SK-N-MC (cell line): ENCODE measurements at regions not wholly inside any gene's neighbourhood (a gene's known extent, or its start where the extent isn't known, plus 50 kb on each side); places are given as distances from the start of the nearest gene placed in this dataset.

Source experiments
- EZH2 ChIP-seq: fragments of 200-600 bp; sonication (generic); IDR thresholded peaks from one replicate; pipeline ENCODE4 v1.6.1; 2017; ENCODE audit warnings: antibody characterized with exemption
- FOXP2 ChIP-seq: optimal IDR thresholded peaks from 2 replicates; pipeline ENCODE3; 2011; ENCODE audit warnings: mild to moderate bottlenecking, moderate library complexity; ENCODE audit not compliant: insufficient read depth; ENCODE audit errors: extremely low read length, control extremely low read depth
- POLR2AphosphoS5 ChIP-seq: IDR thresholded peaks from 2 replicates; pipeline ENCODE4 v1.6.1; 2012; ENCODE audit warnings: mild to moderate bottlenecking, low read depth, low read length, borderline replicate concordance

GRCh38 chr6:99177736-99178135 is 171.7 kb downstream of the FAXC start:
- TF ChIP-seq POLR2AphosphoS5 (no peak), FOXP2 (no peak), EZH2 (no peak)
